ENCODE measurements at regions not wholly inside any gene's neighbourhood (a gene's known extent, or its start where the extent isn't known, plus 50 kb on each side); places are given as distances from the start of the nearest gene placed in this dataset.

DNA sequence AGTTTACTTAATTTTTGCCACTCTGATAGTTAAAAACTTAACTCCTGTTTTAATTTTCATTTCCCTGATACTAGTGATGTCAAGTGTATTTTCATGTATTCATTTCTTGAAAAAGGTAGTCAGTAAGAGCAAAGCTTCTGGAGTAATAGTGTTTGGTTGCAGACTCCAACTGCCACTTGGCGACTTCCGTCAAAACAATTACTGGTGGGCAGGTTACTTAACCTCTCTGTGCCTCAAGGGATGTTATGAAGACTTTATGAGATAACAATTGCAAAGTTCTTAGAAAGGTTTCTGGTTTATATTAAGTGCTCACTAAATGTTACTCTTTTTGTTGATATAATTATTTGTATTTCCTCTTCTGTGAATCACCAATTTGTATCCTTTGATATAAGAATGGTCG, 129.7 kb downstream of the NFKBIZ start:
- DNase-seq (ENCODE audit: low spot score), result no peak
- Histone ChIP-seq H3K4me3 (no peak overlapping the region), H3K27ac (no peak overlapping the region)
- TF ChIP-seq CTCF (IDR thresholded peaks at IDR 0.05), result no peak

DNA sequence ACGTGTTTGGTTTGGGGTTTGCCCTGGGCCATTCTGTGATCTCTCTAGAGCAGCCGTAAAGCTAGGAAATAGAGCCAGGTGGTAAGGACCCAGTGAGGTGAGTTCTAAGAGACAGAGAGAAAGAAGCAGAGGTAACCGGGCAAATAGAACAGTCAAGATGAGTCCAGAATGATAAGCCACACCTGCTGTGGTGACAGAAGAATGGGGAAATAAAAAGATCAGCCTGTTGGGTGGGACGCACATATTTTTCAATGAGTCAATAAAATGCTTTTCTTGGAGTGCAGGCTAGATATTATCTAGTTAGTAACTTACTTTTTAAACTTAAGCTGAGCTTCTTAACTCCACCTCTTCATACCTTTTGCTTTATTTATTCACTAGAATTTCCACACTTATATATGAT, 135.0 kb downstream of the NFKBIZ start:
- H3K27ac ChIP-seq, result no peak overlapping the region
- DNase-seq (ENCODE audit: low spot score), result no peak

DNA sequence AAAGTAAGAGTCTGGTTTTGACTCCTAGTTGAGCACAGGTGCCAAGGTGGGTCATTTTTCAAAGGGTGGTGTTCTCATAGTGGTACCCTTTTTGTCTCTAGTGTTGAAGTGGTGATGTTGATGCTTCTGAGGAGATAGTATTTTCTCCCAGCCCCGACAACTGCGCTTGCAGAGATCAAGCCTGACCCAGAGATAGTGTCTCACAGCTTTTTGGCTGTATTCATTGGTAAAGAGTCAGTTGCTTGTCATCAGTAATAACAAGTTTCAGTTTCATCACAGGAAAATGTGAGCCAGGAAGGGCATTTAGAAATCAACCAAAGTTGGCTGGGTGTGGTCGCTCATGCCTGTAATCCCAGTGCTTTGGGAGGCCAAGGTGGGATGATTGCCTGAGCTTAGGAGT, 139.3 kb downstream of the NFKBIZ start:
- no peak for TF ChIP-seq CTCF (IDR thresholded peaks at IDR 0.05)
- Histone ChIP-seq H3K4me3 (no peak overlapping the region), H3K27ac (no peak overlapping the region)
- no peak for DNase-seq (ENCODE audit: low spot score)

More for the DNA sequence above, 135.0 kb downstream of the NFKBIZ start:
- no peak for TF ChIP-seq CTCF (IDR thresholded peaks at IDR 0.05)
- H3K4me3 ChIP-seq, result no peak overlapping the region

GRCh38 chr3:101989578-101990200, 140.4 kb downstream of the NFKBIZ start:
- DNase-seq (ENCODE audit: low spot score), result no peak
- H3K27ac ChIP-seq, result no peak overlapping the region
- TF ChIP-seq CTCF (IDR thresholded peaks at IDR 0.05), result no peak
- H3K4me3 ChIP-seq, result no peak overlapping the region

GRCh38 chr3:101992863-101993262, 143.5 kb downstream of the NFKBIZ start:
- DNase-seq (ENCODE audit: low spot score), result no peak
- Histone ChIP-seq H3K27ac (no peak overlapping the region), H3K4me3 (no peak overlapping the region)
- TF ChIP-seq CTCF (IDR thresholded peaks at IDR 0.05), result no peak

DNA sequence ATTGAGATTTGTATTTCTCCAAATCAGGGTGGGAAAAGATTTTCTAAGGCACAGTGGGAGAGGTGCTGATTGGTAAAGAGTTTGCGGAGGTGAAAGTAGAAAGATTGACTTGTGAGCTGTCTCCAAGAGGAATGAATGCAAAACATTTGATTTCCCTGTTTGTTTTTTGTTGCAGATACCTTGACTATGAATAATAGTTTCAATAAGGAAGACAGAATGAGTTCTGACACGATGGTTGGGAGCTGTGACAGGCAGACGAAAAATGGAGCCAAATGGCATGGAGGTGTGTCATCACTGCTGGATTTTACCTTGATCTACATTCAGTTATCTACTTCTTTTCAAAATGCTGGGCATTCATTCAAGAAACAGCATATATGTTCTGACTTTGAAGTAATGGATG, 145.1 kb downstream of the NFKBIZ start:
- no peak overlapping the region for H3K27ac ChIP-seq

More for the DNA sequence above, 145.1 kb downstream of the NFKBIZ start:
- DNase-seq (ENCODE audit: low spot score), result no peak
- TF ChIP-seq CTCF (IDR thresholded peaks at IDR 0.05), result no peak
- no peak overlapping the region for H3K4me3 ChIP-seq
